LNCaP clone FGC (cell line): ENCODE measurements at regions not wholly inside any gene's neighbourhood (a gene's known extent, or its start where the extent isn't known, plus 50 kb on each side); places are given as distances from the start of the nearest gene placed in this dataset.
"Not testable (repeated sequence)": the region's sequence is repeated elsewhere in the genome, so short reads cannot be mapped to it uniquely, and the experiment has no call there.

ENCODE experiments used
- DNase-seq: peaks from one replicate; pipeline ENCODE4 v3.0.0-alpha.2; 2011; ENCODE audit warnings: low read depth
- H3K4me3 ChIP-seq: 2 replicates; pipeline ENCODE4 v1.5.1; 2011; ENCODE audit warnings: mild to moderate bottlenecking, low read depth, low read length, control low read depth
- TF ChIP-seq, protein P1 (sequence below): IDR thresholded peaks from 2 replicates; pipeline ENCODE4 v1.5.1; 2012; ENCODE audit warnings: mild to moderate bottlenecking; ENCODE audit not compliant: control insufficient read depth, insufficient read depth; ENCODE audit errors: extremely low read depth

DNA sequence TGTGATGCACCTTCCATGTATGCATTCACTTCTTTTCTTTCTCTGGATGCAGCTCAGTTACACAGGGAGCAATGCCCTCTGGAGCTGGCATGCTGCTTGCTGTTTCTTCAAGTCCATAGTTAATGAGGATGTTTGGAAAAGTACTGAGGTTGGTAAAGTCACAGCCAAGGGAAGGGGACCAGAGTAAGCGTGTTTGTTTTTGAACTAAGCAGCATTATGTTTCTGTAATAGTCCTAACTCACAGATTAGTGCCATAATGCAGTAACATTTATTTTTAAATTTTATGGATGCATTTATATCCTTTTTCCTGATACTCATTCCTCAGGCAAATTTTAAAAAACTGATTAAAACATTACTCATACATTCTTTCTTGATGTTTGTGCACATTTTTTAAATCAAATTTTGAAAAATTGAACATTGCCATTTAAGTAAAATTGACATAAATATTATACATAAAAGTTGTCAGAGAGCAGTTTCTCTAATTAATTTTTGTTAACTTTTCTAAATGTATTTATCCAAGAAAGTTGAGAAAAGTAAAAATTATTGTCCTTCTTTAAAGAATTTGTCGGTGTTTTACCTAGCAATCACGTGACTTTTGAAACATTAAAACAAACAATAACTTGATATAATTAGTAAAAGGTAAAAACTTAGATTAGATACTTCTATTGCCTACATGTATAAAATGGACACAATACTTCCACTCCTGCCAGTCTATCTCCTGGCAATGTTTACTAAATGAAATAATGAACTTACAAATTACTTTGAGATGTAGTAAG is 659.6 kb upstream of the ANKRD30A start:
- TF ChIP-seq, protein P1, sequence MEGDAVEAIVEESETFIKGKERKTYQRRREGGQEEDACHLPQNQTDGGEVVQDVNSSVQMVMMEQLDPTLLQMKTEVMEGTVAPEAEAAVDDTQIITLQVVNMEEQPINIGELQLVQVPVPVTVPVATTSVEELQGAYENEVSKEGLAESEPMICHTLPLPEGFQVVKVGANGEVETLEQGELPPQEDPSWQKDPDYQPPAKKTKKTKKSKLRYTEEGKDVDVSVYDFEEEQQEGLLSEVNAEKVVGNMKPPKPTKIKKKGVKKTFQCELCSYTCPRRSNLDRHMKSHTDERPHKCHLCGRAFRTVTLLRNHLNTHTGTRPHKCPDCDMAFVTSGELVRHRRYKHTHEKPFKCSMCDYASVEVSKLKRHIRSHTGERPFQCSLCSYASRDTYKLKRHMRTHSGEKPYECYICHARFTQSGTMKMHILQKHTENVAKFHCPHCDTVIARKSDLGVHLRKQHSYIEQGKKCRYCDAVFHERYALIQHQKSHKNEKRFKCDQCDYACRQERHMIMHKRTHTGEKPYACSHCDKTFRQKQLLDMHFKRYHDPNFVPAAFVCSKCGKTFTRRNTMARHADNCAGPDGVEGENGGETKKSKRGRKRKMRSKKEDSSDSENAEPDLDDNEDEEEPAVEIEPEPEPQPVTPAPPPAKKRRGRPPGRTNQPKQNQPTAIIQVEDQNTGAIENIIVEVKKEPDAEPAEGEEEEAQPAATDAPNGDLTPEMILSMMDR: no peak
- no peak overlapping the region for H3K4me3 ChIP-seq
- DNase-seq: no peak

DNA sequence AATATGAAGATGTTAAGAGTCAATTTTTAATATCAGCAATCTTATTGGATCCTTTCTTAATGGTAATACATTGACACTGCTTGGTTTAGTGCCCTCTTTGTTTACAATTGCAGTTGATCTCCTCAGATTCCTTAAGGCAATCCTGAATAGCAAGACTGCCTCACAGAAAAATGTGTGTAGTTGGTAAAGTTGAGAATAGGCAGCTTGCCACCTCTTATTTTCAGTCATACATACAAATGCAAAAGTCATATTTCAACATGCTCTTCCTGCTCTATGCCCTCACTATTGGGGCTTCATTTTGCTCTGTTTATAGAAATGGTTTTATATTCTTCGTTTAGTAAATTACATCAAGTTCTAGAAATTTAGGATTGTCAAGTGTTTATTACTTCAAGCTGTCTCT is 661.1 kb upstream of the ANKRD30A start:
- no peak for DNase-seq
- no peak overlapping the region for H3K4me3 ChIP-seq

DNA sequence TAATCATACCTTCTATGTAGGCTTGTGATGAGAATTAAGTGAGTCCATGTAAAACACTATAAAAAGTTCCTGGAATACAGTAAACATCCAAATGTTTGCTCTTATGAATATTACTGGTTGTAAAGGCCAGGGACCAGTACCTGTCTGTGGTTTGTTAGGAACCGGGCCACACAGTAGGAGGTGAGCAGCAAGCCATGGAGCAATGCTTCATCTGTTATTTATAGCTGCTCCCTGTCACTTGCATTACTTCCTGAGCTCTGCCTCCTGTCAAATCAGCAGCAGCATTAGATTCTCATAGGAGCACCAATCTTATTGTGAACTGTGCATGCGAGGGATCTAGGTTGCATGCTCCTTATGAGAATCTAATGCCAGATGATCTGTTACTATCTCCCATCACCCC is 662.0 kb upstream of the ANKRD30A start:
- TF ChIP-seq, protein P1: no peak
- no peak for DNase-seq
- no peak overlapping the region for H3K4me3 ChIP-seq

More for the DNA sequence above, 661.1 kb upstream of the ANKRD30A start:
- TF ChIP-seq, protein P1: no peak

DNA sequence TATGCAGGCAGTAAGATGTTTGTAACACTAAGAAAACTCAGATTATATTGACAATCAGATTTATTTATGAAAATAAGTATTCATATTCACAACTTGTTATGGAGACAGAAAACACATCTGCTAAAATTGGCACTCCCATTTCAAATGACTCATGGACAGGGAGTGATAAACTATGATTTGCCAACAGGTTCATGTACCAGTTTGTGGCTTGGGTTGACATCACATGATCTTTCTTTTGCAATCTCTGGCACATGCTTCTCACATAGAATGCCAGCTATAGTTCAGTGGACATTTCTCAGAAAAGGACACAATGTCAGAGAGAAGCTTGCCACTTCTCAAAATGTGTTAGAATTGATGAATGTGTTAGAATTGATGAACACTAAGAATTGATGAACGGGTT is 663.2 kb upstream of the ANKRD30A start:
- TF ChIP-seq, protein P1: no peak
- DNase-seq: no peak

DNA sequence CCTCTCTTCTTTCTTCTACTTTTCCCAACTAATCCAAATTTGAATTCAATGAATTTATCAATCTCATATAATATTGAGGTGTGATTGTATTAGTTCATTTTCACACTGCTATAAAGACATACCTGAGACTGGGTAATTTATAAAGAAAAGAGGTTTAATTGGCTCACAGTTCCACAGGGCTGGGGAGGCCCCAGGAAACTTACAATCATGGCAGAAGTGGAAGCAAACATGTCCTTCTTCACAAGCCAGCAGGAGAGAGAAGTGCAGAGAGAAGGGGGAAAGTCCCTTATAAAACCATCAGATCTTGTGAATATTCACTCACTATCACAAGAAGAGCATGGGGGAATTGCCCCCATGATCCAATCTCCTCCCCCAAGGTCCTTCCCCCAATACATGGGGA is 667.0 kb upstream of the ANKRD30A start:
- H3K4me3 ChIP-seq, DNase-seq: not testable (repeated sequence)

More for the DNA sequence above, 663.2 kb upstream of the ANKRD30A start:
- H3K4me3 ChIP-seq: no peak overlapping the region

DNA sequence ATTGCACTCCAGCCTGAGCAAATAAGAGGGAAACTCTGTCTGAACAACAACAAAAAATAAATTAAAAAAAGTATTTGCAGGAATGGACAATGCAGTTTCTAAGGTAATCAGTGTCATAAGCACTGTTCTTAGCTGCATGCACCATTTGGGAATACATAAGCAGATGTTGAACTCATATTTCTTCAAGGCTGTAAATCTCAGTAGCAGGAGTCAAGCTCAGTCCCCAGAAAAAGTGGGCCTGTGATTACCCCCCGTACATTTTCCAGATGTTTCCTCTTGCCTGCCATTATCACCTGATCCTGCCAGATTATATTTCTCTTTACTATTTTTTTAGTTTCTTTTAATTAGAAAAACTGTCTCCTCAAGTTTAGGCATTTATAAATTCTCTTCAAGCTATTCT is 667.6 kb upstream of the ANKRD30A start:
- DNase-seq: no peak
- TF ChIP-seq, protein P1: no peak
- H3K4me3 ChIP-seq: no peak overlapping the region

DNA sequence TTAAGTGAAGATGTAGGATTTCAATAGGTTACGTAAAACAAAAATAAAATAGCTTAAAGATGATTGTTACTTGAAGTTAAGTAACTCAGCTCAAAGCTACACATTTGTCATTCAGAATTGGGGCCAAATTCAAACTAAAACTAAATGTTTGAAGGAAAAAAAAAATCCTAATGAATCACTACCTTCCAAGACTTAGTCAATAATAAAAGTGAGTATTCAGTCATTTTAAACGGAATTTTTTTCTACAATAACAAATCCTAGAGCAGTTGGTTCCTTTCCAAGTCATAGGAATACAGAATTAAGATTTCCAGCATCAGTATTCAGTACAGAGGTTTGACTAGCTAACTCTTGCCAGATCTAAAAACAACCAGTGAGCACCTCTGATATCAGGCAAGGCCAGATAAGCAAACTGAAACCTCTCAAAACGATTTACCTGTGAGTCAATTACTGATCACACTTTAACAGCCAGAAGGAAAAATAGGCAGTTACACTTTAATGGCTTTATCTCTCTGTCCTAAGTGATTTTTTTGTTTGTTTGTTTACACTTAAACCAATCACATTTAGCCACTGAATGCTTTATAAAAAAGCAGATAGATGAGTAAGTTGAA is 669.8 kb upstream of the ANKRD30A start:
- no peak for DNase-seq
- TF ChIP-seq, protein P1: no peak
- no peak overlapping the region for H3K4me3 ChIP-seq
